Progenitor cell of endocrine pancreas (in vitro differentiated cells): ENCODE measurements at regions not wholly inside any gene's neighbourhood (a gene's known extent, or its start where the extent isn't known, plus 50 kb on each side); places are given as distances from the start of the nearest gene placed in this dataset.
"Not testable (repeated sequence)": the region's sequence is repeated elsewhere in the genome, so short reads cannot be mapped to it uniquely, and the experiment has no call there.

Experiments
- DNase-seq: peaks from one replicate; pipeline ENCODE4 v3.0.0; 2021; ENCODE audit warnings: low spot score; ENCODE audit not compliant: unreplicated experiment
- H3K27ac Mint-ChIP-seq: 2 replicates; pipeline ENCODE4 v1.8.0; 2021; ENCODE audit warnings: mild to moderate bottlenecking, moderate library complexity, mixed read lengths
- H3K27me3 Mint-ChIP-seq: 2 replicates; pipeline ENCODE4 v1.8.0; 2021; ENCODE audit warnings: mixed read lengths
- H3K36me3 Mint-ChIP-seq: 2 replicates; pipeline ENCODE4 v1.8.0; 2022; ENCODE audit warnings: mixed read lengths; ENCODE audit not compliant: insufficient read depth
- H3K4me1 Mint-ChIP-seq: 2 replicates; pipeline ENCODE4 v1.8.0; 2021; ENCODE audit warnings: low read depth, mixed read lengths
- H3K4me3 Mint-ChIP-seq: 2 replicates; pipeline ENCODE4 v1.8.0; 2021; ENCODE audit warnings: low read depth, mild to moderate bottlenecking, moderate library complexity, mixed read lengths
- H3K9me3 Mint-ChIP-seq: 2 replicates; pipeline ENCODE4 v1.8.0; 2021; ENCODE audit warnings: low read depth, mixed read lengths
- CTCF ChIP-seq: fragments of 200-600 bp; sonication (generic); IDR thresholded peaks from one replicate; pipeline ENCODE4 v1.5.0; 2021; ENCODE audit warnings: antibody characterized with exemption, mild to moderate bottlenecking; ENCODE audit not compliant: unreplicated experiment

- H3K4me1 Mint-ChIP-seq: no peaks in the 10 kb centered on the region
- no peak for DNase-seq
- no peak for TF ChIP-seq CTCF
- no peak overlapping the region for H3K27ac Mint-ChIP-seq
- H3K27me3 Mint-ChIP-seq: peaks cover 13% of the 10 kb centered on the region
- peaks cover 4% of the 10 kb centered on the region for H3K9me3 Mint-ChIP-seq
- H3K4me3 Mint-ChIP-seq: no peak overlapping the region
- no peaks in the 10 kb centered on the region for H3K36me3 Mint-ChIP-seq
These were observed 423.7 kb upstream of the ST8SIA4 start for GRCh38 chr5:101326766-101327165.

- H3K4me3 Mint-ChIP-seq, H3K9me3 Mint-ChIP-seq, H3K27me3 Mint-ChIP-seq, H3K36me3 Mint-ChIP-seq, DNase-seq, H3K4me1 Mint-ChIP-seq, H3K27ac Mint-ChIP-seq: not testable (repeated sequence)
These were observed 413.3 kb upstream of the ST8SIA4 start for GRCh38 chr5:101316401-101316800.

- no peak for TF ChIP-seq CTCF
- no peak overlapping the region for H3K27ac Mint-ChIP-seq
- no peak for DNase-seq
These were observed 403.5 kb upstream of the ST8SIA4 start for GRCh38 chr5:101306391-101307137.

GRCh38 chr5:101296477-101296876 lies 393.4 kb upstream of the ST8SIA4 start:
- Mint-ChIP-seq H3K27ac (no peak overlapping the region), H3K4me3 (no peak overlapping the region)

More at GRCh38 chr5:101306391-101307137, 403.5 kb upstream of the ST8SIA4 start:
- H3K27me3 Mint-ChIP-seq: no peaks in the 10 kb centered on the region
- no peaks in the 10 kb centered on the region for H3K4me1 Mint-ChIP-seq
- no peak overlapping the region for H3K4me3 Mint-ChIP-seq
- no peaks in the 10 kb centered on the region for H3K9me3 Mint-ChIP-seq
- no peaks in the 10 kb centered on the region for H3K36me3 Mint-ChIP-seq

GRCh38 chr5:101292199-101292598 lies 389.1 kb upstream of the ST8SIA4 start:
- DNase-seq: no peak
- TF ChIP-seq CTCF: no peak
- peaks cover 3% of the 10 kb centered on the region for H3K36me3 Mint-ChIP-seq

More at GRCh38 chr5:101296477-101296876, 393.4 kb upstream of the ST8SIA4 start:
- TF ChIP-seq CTCF: no peak
- Mint-ChIP-seq H3K4me1 (no peaks in the 10 kb centered on the region), H3K9me3 (no peaks in the 10 kb centered on the region), H3K27me3 (no peaks in the 10 kb centered on the region), H3K36me3 (no peaks in the 10 kb centered on the region)
- no peak for DNase-seq

GRCh38 chr5:101290761-101291160 lies 387.7 kb upstream of the ST8SIA4 start:
- not testable (repeated sequence) for H3K9me3 Mint-ChIP-seq, H3K4me3 Mint-ChIP-seq, H3K27me3 Mint-ChIP-seq, H3K27ac Mint-ChIP-seq, DNase-seq, H3K36me3 Mint-ChIP-seq, H3K4me1 Mint-ChIP-seq

More at GRCh38 chr5:101292199-101292598, 389.1 kb upstream of the ST8SIA4 start:
- no peak overlapping the region for H3K27ac Mint-ChIP-seq
- no peaks in the 10 kb centered on the region for H3K27me3 Mint-ChIP-seq
- peaks cover 5% of the 10 kb centered on the region for H3K9me3 Mint-ChIP-seq
- no peaks in the 10 kb centered on the region for H3K4me1 Mint-ChIP-seq
- no peak overlapping the region for H3K4me3 Mint-ChIP-seq
